ENCODE measurements at regions not wholly inside any gene's neighbourhood (a gene's known extent, or its start where the extent isn't known, plus 50 kb on each side); places are given as distances from the start of the nearest gene placed in this dataset.

DNA sequence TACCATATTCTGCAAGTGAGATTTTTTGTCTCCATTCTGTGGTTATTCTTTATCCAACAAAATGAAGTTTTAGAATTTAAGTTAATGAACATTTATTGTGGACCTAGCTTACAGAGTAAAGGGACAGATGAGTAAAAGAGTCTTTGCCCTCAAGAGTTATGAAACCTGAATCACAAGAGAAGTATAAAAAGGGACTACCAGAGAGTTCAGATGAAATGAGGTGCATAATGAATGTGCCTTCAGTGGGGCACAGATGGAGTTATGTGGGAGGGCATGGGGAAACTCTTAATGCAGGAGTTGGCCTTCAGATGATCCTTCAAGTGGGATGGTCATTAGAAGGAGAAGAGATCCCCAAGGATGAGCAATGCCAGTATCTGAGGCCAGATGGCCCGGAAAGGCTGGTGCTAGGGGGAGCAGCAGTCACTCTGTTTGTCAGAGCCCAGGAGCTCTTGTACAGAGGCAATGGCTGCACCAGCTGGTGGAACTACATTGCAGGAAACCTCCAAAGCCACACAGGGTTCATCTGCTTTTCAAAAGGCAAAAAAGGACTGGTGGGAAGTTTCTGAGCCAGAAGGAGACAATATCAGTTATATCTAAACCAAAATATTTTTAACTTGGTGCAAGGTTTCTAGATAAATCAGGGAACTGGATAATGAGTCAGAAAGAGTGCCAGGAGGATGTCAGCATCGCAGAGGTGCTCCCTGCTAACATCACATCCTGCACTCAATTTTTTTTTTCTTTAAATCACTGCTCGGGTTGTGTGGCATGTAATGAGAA, 162.0 kb downstream of the KLF6 start:
- no peak for DNase-seq

DNA sequence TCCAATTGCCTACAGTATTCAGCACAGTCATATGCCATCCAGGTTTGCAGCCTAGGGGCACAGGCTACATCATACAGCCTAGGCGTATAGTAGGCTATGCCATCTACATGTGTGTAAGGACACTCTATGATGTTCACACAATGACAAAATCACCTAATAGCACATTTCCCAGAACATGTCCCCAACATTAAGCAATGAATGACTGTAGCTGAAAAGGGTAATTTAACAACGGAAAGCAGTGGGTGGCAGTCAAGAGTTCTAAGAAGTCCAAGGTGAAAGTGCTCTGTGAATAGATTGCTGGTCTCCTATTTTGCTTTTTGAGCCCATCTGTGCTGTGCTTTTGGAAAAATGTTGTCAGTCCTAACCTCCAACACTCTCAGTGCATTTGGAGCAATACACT, 162.6 kb downstream of the KLF6 start:
- DNase-seq = no peak

DNA sequence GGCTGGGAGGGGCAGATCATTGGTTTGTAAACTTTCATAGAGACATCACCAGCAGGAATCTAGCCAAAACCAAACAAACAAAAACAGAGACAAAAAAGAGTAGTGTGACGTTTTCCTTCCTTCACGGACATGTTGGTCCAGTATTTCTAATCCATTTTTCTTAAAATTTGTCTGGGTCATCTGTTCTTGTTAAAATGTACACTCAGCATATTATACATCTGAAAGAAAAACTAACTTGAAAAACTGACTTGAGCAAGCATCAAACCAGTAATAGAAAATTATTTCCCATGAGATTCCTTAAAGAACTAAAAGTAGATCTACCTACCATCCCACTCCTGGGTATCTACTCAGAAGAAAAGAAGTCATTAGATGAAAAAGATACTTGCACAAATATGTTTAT, 164.2 kb downstream of the KLF6 start:
- DNase-seq = no peak

DNA sequence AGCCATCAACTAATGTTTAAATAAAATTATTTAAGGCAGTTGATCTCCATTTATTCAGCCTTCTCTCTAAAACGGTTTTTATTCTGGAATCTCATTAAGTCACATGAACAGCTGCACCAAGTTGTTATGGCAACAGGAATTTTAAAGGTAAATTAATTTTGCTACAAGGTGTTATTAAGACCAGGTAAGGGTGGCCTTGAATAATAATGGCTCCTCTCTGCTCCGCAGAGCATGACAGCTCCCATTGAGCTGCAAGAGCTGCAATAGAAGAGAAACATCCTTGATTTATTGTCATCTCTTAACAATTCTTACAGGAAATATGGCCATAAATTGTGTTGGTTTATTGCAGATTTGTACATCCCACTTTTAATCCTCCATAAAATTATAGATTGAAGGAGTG, 165.8 kb downstream of the KLF6 start:
- no peak for DNase-seq

DNA sequence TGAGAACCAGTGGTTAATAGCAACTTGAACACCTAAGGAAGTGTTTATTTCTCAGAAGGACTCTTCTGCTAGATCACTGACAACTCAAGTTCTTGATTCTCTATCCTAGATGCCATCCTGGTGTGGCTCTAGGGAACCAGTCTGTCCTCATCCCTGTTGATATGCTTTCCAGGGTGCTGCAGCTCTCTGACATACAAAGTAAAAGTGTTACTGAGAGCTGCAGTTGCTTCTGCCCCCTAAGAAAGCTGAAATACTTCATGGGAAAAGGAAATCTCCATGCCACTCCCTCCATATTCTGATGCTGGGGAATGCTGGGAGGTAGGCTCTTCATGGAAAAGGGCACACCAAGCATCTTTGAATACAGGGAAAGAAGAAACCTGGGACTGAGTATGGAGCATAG, 168.1 kb downstream of the KLF6 start:
- DNase-seq = no peak

DNA sequence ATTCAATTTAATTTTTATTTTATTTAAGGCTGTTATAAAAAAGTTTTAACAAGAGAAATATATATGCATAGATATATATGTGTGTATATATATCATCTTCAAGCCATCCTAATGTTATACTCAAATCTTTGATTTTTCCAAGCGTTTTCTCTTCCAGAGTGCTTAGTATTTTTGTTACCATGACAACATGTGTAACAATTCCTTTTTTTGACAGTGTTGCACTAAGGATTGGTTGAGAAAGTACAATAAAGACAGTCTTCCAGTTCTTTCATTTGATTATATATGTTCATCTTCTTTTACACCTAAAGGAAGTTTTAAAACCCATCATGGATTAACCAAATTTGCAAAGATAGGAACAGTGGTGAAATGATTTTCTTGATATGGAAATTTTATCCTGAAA, 171.7 kb downstream of the KLF6 start:
- DNase-seq = no peak

DNA sequence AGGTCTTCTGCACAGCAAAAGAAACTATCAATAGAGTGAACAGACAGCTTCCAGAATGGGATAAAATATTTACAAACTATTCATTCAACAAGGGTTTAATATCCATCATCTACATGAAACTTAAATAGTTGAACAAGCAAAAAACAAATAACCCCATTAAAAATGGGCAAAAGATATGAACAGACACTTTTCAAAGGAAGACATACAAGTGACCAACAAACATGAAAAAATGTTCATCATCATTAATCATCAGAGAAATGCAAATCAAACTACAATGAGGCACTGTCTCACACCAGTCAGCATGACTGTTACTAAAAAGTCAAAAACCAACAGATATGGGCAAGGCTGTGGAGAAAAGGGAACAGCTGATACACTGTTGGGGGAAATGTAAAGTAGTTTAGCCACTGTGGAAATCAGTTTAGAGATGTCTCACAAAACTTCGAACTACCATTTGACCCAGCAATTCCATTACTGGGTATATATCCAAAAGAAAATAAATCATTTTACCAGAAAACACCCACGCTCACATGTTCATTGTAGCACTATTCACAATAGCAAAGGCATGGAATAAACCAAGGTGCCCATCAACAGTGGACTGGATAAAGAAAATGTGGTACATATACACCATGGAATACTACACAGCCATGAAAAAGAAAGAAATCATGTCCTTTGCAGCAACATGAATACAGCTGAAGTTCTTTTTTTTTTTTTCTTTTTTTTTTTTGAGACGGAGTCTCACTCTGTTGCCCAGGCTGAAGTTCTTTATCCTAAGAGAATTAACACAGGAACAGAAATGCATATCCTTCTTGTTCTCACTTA, 172.6 kb downstream of the KLF6 start:
- DNase-seq = no peak

DNA sequence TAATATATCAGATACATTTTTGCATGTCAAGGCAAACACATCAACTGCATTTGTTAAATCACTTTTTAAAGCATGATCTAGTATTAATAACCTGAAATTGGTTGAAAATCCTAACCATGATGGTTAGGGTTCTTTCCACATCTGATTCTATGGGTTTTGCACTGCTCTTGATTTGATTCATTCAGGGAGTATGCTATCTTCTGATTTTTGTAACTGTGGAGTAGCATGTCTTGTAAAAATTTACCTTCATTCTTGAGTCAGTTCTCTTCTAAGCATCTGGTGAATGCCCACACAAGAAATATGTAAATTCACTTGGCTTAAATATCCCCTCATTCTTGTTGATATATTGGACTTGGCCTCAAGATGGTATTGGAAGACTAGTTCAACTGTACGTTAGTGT, 178.7 kb downstream of the KLF6 start:
- no peak for DNase-seq

DNA sequence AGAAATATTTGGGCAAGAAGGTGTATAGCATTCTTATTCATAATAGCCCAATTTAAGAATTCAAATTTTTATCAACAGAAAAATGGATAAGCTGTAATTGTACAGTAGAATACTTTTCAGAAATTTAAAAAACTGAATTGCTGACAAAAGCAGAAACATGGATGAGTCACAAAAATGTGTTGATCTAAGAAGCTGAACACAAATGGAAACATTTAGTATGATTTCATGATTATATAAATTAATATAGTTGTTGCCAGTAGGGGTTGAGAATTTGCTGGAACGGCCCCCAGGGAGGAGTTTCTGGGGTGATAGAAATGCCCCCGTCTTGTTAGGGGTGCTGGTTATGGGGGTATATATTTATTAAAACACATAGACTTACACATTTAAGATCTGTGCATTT, 179.1 kb downstream of the KLF6 start:
- no peak for DNase-seq

DNA sequence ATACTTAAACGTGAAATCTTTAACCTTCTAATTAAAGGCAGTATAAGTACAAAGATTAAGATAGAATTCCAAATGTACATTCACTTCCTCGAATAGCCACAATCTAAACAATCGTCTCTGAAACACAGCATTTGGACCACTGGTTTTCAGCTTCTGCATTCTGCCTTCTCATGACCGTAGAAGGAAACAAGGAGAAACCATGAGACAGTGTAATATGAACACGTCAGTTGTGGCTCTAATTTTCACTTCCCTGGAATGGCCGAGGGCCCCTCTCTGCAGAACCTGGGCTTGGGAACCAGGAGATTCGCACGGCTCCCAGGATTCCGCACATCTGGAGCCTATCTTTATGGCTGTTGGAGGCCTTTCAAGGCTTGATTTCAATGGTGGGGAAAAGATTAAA, 189.3 kb downstream of the KLF6 start:
- no peak for DNase-seq

DNA sequence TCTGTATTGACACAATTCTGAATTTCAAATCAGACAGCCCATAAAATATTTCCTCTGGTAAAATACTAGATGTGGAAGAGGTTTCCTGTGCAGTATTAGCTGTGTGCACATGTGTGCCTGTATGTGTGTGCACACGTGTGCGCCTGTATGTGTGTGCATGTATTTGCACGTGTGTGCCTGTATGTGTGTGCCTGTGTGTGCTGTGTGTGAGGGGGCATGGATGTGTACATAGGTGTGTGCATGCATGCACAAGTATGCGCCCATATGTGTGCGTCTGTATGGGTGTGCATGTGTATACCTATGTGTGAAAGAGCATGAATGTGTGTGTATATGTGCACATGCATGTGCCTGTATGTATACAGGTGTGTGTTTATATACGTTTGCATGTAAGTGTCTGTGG, 191.4 kb downstream of the KLF6 start:
- no peak for DNase-seq

DNA sequence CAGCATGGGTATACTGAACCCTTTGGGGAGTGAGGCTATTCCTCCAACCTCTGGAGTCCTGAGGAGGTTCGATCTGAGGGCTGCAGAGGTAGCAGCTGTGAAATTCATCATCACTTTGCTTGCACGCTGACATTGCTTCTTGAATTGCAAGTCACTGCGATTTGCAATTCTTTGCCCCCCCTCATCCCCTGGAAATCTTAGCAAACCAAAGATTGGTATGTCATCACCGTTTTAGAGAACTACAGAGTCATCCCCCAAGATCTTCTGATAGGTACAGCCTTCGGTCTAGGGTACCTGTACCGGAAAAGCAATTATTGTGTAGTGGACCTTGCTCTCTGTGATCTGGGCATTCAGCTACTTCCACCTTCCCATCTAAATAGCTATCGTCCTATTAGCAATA, 192.6 kb downstream of the KLF6 start:
- DNase-seq = no peak

DNA sequence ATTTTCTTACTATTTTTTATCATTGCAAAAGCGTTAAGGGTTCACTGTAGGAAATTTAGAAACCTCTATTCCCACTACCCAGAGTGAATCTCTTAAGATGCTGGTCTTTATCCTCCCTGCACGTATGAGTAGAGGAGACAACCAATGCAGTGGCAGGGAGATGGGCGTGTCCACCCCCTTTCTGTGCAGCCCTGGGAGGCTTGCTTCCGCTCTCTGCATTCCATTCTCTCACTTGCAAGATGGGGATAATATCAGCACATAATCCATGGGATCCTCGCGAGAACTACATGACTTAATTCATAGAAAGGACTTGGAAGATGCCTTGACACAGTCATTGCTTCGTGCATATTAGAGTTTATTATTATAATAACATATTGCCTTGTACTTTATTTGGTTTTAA, 196.2 kb downstream of the KLF6 start:
- no peak for DNase-seq

DNA sequence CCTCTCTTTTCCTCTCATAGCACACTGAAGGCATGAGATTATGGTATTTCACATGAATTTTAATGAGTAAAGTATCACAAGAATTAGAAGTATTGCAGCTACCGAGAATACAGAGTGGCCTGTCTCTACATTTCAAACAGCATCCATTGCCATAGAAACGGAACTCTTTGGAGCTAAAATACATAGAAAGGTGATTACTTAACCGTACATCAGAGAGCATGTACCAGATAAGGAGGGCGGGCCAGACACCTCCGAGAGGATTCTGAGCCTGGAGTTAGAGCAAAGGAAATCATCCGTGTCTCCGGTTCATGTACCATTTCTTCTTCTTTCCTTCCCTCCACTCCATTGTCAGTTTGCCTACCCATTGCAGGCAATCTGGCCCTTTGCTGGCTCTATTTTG, 196.7 kb downstream of the KLF6 start:
- no peak for DNase-seq

DNA sequence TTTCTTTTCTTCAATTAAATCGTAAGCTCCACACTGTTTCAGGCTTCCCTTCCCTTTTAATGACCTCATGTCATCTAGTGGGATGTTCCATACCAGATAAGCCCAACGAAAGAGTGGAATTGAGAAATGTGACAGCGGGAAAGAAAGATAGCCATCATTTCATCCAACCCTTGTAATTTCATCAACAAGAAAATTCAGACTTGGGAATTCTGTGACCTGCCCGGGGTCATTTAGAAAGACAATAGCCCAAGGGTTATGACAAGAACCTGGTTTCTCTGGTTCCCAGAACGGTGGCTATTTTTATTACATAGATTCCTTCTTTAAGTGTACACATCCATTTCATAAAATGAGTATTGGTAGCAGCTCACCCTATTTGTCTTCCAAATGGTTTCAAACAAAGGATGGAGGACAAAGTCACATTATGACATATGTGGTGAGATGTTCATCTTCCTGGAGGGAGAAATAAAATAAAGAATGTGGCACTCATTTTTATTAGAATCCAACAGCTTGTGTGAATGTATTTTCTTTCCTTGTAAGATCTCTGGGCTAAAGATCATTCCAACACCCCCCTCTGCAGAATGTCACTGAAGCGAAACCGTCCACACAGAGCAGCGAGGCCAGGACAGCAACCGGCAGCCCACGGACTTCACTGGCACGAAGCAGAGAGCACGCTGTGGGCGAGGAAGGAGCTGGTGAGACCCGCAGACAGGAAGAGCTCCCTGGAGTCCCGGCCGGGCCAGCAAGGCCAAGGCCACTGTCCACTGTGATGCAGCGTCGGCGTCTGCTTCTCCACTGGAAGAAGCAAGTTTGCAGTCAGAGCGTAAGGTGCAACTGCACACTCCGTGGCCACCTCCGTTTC, 199.9 kb downstream of the KLF6 start:
- no peak for DNase-seq

DNA sequence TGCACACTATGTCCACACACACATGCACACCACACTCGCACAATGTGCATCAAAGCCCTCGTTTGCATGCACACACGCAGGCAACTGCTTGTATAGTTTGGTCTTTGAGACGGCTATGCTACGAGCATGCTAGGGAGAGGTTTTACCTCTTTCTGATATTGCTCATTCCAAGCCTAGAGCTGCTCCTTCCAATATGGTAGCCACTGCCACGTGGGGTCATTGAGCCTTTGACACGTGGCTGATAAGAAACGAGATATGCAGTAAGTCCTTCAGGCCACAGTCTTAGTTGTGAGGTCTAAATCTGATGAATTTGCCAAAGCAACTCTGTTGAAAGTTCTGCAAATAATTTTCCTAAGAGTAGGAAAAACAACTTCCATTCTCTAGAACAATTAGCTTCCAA, 204.4 kb downstream of the KLF6 start:
- no peak for DNase-seq

DNA sequence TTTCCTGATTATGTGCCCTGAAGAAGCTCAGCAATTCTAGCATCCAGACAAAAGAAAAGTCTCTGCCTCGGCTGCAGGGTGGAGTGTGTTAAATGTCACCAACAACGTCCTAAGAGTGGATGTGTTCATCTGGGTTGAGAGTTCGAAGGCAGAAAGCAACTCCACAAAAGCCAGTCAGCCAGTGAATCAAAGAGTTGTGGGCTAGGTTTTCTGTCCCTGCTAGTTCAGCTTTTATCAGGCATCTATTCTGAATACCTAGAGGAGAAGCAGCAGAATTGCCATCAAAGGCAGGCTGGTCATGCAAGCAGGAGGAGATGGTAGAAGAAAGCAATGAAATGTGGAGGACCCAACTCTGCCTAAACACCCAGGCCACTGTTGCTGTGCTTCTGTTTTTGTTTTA, 205.2 kb downstream of the KLF6 start:
- DNase-seq = no peak

DNA sequence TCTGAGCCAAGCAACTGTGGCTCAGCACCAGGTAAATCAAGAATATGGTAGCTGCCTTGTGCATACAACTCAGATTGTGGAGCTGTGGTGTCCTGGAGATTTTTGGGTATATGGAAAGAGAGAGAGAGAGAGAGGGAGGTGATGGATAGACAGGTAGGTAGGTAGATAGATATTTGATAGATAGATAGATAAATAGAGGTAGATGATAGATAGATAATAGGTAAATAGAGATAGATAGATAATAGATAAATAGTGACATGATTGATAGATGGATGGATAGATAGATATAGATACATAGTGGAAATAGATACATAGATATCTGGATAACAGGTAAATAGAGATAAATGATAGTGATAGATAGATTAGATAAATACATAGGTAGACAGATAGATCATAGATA, 206.3 kb downstream of the KLF6 start:
- no peak for DNase-seq

DNA sequence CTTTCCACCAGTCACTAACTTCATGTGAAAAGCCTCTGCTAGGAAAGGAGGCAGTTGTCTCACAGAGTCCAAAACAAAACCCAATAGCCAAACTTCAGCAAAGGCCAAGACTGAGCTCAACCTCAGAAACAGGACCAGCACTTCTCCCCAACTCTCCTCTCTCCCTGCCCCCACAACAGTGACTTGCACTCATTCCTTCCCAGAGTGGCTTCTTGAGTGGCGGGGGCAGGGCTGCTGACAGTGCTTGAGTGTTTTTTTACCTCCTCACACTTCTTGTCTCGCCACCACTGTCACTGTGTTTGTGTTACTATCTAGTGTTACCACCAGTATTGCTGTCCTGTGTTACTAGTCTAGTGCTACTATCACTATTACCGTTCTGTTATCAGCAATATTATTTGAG, 206.8 kb downstream of the KLF6 start:
- DNase-seq = no peak

DNA sequence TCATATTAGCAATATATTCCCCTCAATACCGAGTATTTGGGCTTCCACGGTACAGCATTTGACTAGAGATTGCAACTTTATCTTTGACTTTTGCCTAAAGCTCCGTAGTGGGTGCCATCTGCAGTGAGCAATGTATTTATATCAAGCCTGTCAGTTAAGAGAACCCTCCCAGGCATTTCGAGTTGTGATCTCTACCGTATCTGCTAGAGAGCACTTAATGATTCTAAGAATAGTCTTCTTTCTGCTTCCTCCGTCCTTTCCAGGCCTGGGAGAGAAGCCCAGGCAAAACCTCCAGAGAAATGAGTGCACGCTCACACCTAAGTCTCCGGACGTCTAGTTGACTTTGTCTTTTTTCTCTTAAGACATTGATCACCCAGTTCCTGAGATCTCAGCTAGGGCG, 210.6 kb downstream of the KLF6 start:
- no peak for DNase-seq

DNA sequence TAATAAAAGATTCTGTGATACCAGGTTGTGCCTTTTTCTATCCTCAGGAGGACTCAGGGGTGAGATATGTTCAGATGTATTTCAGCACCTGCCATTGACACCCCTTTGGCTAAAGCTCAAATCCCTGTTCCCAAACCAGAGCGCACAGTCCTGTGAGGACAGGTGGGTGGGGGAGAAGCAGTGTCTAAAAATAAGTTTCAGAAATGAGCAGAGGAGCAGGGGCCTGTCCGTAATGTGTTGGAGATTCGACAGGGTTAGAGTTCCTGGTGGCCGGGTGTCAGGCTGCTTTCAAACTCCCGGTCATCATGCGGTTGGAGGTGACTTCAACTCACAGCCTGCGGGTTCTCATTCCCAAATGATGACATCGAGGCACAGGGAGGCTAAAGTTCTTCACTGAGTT, 211.5 kb downstream of the KLF6 start:
- no peak for DNase-seq

DNA sequence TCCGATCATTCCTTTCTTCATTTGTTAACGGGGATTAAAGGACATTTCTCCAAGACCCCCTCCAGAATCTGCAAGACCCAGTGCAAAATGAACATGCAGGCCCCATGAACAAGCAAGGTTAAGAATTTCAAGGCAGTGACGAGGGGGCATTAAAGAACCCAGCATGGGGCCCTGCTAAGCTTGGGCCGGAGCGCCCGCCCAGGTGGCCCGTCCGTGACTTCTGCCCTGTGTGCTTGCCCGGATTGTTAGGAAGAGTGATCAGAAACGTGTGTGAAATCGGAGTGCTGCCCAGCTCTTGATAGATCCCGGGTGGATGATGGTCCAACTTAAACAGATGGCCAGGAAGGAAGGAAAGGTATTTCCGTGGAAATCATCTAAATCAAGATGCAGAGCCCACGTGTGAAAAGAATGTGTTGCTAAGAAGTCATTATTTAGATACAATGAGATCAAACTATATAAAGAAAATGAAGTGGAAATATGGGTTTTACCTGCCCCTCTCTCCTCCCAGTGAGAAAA, 213.6 kb downstream of the KLF6 start:
- no peak for DNase-seq

DNA sequence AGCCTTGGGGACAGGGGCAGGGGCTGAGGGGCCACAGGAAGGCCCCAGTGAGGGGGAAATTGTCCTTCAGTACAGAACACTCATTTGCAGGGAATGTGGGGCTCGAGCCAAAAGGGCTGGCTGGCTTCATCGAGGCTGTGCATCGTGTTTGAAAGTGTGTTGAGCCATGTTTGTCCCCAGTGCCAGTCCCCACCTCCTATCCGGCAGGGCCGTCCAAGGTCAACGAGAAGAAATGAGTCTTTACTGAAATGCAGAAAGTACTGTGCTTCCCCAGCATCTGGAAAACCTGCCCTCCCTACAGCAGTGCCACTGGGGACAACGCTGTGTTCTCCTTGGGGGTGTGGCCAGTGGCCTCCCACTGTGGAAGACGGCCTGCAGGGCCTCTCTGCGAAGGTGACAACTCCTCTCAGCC, 214.1 kb downstream of the KLF6 start:
- no peak for DNase-seq
